Right atrium auricular region (tissue), 2 donors: ENCODE measurements at regions not wholly inside any gene's neighbourhood (a gene's known extent, or its start where the extent isn't known, plus 50 kb on each side); places are given as distances from the start of the nearest gene placed in this dataset.

Experiments
- DNase-seq: peaks from one replicate; pipeline ENCODE4 v3.0.0-alpha.2; 2019; ENCODE audit warnings: low spot score
- H3K27ac ChIP-seq, 2 donors: fragments of 200-600 bp; sonication (generic); 1 replicate in 1 of 2; 2 replicates in 1 of 2; pipeline ENCODE4 v1.5.1; 2016 to 2019
- H3K27me3 ChIP-seq, 2 donors: fragments of 200-600 bp; sonication (generic); one replicate each; pipeline versions ENCODE4 v1.5.1 to v1.6.0; 2017 to 2019
- H3K36me3 ChIP-seq: fragments of 200-600 bp; sonication (generic); one replicate; pipeline ENCODE4 v1.5.1; 2016
- H3K4me1 ChIP-seq, 2 donors: fragments of 200-600 bp; sonication (generic); one replicate each; pipeline versions ENCODE4 v1.5.1 to v1.6.0; 2017 to 2019
- H3K4me3 ChIP-seq, 2 donors: fragments of 200-600 bp; sonication (generic); 1 replicate in 1 of 2; 2 replicates in 1 of 2; pipeline ENCODE4 v1.5.1; 2017 to 2019; ENCODE audit warnings: mild to moderate bottlenecking in 1 of 2, moderate library complexity in 1 of 2
- H3K9me3 ChIP-seq, 2 donors: fragments of 200-600 bp; sonication (generic); one replicate each; pipeline ENCODE4 v1.5.1; 2019
- TF ChIP-seq, protein P1 (sequence below), 2 donors: fragments of 200-600 bp; sonication (generic); IDR thresholded peaks; one replicate each; pipeline ENCODE4 v1.5.1; 2019; ENCODE audit warnings: antibody characterized with exemption in 2 of 2

GRCh38 chr13:31930490-31930889 lies 101.1 kb upstream of the FRY start:
- DNase-seq, result no peak
- H3K9me3 ChIP-seq, result no peaks in the 10 kb centered on the region
- H3K27me3 ChIP-seq, result no peaks in the 10 kb centered on the region
- TF ChIP-seq, protein P1, sequence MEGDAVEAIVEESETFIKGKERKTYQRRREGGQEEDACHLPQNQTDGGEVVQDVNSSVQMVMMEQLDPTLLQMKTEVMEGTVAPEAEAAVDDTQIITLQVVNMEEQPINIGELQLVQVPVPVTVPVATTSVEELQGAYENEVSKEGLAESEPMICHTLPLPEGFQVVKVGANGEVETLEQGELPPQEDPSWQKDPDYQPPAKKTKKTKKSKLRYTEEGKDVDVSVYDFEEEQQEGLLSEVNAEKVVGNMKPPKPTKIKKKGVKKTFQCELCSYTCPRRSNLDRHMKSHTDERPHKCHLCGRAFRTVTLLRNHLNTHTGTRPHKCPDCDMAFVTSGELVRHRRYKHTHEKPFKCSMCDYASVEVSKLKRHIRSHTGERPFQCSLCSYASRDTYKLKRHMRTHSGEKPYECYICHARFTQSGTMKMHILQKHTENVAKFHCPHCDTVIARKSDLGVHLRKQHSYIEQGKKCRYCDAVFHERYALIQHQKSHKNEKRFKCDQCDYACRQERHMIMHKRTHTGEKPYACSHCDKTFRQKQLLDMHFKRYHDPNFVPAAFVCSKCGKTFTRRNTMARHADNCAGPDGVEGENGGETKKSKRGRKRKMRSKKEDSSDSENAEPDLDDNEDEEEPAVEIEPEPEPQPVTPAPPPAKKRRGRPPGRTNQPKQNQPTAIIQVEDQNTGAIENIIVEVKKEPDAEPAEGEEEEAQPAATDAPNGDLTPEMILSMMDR (IDR thresholded peaks at IDR 0.05), result no peak
- no peaks in the 10 kb centered on the region for H3K36me3 ChIP-seq
- peaks cover 0 to 38% of the 10 kb centered on the region in 2 donors for H3K4me1 ChIP-seq
- H3K4me3 ChIP-seq, result no peak overlapping the region
- no peak overlapping the region for H3K27ac ChIP-seq

- no peaks in the 10 kb centered on the region for H3K27me3 ChIP-seq
- DNase-seq, result no peak
- H3K9me3 ChIP-seq, result no peaks in the 10 kb centered on the region
- no peaks in the 10 kb centered on the region for H3K36me3 ChIP-seq
- peaks cover 0 to 38% of the 10 kb centered on the region in 2 donors for H3K4me1 ChIP-seq
- no peak overlapping the region for H3K4me3 ChIP-seq
- no peak overlapping the region for H3K27ac ChIP-seq
- TF ChIP-seq, protein P1 (IDR thresholded peaks at IDR 0.05), result no peak
Observed at GRCh38 chr13:31930901-31931522, 100.6 kb upstream of the FRY start.

DNA sequence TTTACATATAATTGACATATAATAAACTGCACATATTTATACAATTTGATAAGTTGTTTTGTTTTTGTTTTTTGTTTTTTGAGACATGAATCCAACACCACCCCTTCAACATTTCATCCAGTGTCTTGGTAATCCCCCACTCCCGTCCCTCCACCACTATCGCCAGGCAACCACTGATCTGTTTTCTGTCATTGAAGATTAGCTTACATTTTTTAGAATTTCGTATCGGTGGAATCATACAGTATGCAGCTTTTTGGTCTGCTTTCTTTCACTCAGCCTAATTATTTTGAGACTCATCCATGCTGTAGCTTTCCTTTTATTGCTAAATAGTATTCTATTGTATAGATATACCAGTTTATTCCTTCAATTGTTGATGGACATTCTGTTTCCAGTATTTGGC lies 94.1 kb upstream of the FRY start:
- Histone ChIP-seq H3K4me1 (no peaks in the 10 kb centered on the region), H3K9me3 (no peaks in the 10 kb centered on the region), H3K27ac (no peak overlapping the region), H3K36me3 (no peaks in the 10 kb centered on the region), H3K27me3 (no peaks in the 10 kb centered on the region), H3K4me3 (no peak overlapping the region)
- TF ChIP-seq, protein P1 (IDR thresholded peaks at IDR 0.05), result no peak
- no peak for DNase-seq

GRCh38 chr13:31940076-31940475 lies 91.5 kb upstream of the FRY start:
- DNase-seq, result no peak
- TF ChIP-seq, protein P1 (IDR thresholded peaks at IDR 0.05), result no peak
- Histone ChIP-seq H3K4me1 (peaks cover 0 to 9% of the 10 kb centered on the region in 2 donors), H3K9me3 (no peaks in the 10 kb centered on the region), H3K4me3 (no peak overlapping the region), H3K27me3 (no peaks in the 10 kb centered on the region), H3K27ac (no peak overlapping the region), H3K36me3 (no peaks in the 10 kb centered on the region)

DNA sequence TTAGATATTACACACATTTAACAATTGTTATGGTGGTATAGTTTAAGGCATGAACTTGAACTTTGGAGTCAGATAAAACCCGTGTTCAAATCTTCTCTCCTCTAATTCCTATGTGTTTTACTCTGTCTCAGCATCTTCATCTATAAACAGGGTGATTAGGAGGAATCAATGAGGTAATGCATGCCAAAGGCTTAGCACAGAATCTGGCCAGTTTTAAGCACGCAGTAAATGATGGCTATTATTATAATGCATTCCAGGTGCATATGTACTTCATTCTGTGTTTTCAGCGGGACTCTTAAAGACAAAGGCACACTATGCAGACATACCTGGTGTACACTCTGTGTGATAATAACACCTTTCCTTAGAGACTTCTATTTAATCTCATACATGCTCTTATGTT lies 88.0 kb upstream of the FRY start:
- Histone ChIP-seq H3K9me3 (no peaks in the 10 kb centered on the region), H3K27ac (no peak overlapping the region), H3K27me3 (no peaks in the 10 kb centered on the region), H3K4me1 (peaks cover 0 to 14% of the 10 kb centered on the region in 2 donors), H3K4me3 (no peak overlapping the region), H3K36me3 (no peaks in the 10 kb centered on the region)
- DNase-seq, result no peak
- TF ChIP-seq, protein P1 (IDR thresholded peaks at IDR 0.05), result no peak
